ENCODE measurements at regions not wholly inside any gene's neighbourhood (a gene's known extent, or its start where the extent isn't known, plus 50 kb on each side); places are given as distances from the start of the nearest gene placed in this dataset.
A peak's percentile ranks its signal among the peaks of the same experiment; 100 is the strongest.
"Not testable (repeated sequence)": the region's sequence is repeated elsewhere in the genome, so short reads cannot be mapped to it uniquely, and the experiment has no call there.

GRCh38 chr3:59506191-59506590 is 456.4 kb upstream of the CFAP20DC start:
- no peak for DNase-seq

GRCh38 chr3:59503441-59503840 is 453.6 kb upstream of the CFAP20DC start:
- no peak for DNase-seq

DNA sequence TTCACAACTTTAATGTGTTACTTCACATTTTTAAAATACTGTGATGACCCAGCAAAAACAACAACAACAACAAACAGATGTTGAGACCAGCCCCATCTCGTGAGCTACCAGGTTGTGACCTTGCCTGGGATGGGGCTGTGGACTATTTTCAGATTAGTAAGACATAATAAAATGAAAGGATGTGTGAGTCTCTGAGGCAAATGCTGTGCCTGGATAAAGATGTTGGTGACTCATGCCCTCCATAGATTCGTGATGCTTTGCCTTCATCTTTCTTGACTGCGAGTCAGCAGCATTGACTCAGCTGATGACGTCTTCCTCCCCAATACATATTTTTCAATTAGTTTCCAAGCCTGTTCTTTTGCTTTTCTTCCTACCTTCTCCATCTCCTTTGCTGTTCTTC is 453.0 kb upstream of the CFAP20DC start:
- DNase-seq, result peak in 1 of 3 donors; percentile 77

- DNase-seq, result no peak
Measured at GRCh38 chr3:59499954-59500353, 450.1 kb upstream of the CFAP20DC start.

DNA sequence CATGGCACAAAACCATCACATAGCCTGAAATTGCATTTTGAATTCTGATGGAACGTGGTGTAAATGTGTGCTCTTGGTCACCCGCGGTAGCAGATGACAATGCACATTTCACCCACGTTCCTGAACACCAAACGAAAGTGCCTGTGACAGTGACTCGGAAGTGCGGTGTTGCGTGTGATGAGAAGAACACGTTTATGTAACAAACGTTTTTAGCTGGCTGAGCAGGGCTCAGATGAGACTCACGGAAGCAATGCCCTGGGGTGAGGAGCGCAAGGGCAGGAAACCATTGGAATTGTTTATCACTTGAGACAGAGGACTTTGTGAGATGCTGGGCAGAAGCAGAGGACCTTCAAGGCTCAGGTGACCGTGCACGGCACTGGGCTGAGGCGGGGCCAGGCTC is 449.2 kb upstream of the CFAP20DC start:
- no peak for DNase-seq

GRCh38 chr3:59496250-59496649 is 446.4 kb upstream of the CFAP20DC start:
- no peak for DNase-seq

GRCh38 chr3:59494969-59495368 is 445.1 kb upstream of the CFAP20DC start:
- DNase-seq, result not testable (repeated sequence)

GRCh38 chr3:59486520-59486919 is 436.7 kb upstream of the CFAP20DC start:
- DNase-seq, result no peak

- DNase-seq, result no peak
Measured at GRCh38 chr3:59483191-59483590, 433.4 kb upstream of the CFAP20DC start.

DNA sequence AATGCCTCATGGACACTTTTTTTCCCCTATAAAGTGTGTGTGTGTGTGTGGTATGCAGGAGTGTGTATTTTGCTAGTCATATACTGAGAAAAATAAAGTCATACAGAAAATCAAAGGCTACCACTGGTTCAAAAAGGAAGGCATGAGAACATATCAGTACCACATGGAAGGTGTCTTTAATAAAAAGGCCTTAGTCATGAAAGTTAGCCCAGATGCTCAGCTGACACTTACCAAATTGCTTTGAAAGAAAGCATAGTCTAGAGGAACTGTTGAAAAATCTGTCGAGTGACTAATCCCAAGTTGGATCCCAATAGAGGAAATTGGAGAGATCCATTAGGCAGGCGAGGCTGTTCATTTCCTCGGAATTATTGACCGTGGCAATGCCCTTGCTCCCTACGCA is 432.9 kb upstream of the CFAP20DC start:
- no peak for DNase-seq

- no peak for DNase-seq
Measured at GRCh38 chr3:59481776-59482400, 432.1 kb upstream of the CFAP20DC start.

- peak in 2 of 3 donors; percentile 5 to 34 for DNase-seq
Measured at GRCh38 chr3:59480486-59480995, 430.7 kb upstream of the CFAP20DC start.

DNA sequence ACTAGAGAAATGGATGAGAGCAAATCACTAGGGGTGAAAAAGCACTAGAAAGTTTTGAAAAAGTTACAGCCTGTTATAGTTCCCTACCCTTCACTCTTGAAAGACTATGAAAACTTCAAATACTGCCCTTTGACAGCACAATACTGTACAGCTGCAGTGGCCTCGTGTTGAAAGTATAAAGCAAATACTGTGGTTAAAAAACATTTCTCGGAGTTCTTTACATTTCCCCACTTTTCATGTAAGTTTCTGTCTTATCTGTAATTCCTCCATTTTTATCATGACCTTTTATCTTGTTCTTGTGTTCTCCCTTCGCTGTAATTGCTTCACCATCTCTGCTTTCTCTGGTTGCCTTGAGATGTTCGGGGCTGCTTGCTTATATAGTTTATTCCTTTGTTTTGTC is 423.8 kb upstream of the CFAP20DC start:
- no peak for DNase-seq

DNA sequence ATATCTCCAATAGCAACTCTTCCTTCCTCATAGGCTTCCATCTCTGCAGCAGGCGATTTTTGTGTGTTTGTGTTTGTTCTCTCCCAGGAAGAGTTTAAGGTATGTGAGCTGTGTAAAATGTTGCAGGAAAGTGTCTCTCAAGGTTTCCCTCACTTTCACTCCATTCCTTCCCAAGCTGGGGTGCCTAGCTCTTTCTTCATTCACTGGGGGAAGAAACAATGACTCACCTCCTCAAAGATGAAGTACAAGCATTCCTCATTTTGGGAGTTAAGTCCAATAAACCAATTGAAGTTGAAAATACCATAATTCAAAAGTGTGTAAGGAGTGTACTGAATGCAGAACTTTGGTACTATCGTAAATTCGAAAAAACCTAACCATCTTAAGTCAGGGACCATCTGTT is 422.7 kb upstream of the CFAP20DC start:
- DNase-seq, result no peak

DNA sequence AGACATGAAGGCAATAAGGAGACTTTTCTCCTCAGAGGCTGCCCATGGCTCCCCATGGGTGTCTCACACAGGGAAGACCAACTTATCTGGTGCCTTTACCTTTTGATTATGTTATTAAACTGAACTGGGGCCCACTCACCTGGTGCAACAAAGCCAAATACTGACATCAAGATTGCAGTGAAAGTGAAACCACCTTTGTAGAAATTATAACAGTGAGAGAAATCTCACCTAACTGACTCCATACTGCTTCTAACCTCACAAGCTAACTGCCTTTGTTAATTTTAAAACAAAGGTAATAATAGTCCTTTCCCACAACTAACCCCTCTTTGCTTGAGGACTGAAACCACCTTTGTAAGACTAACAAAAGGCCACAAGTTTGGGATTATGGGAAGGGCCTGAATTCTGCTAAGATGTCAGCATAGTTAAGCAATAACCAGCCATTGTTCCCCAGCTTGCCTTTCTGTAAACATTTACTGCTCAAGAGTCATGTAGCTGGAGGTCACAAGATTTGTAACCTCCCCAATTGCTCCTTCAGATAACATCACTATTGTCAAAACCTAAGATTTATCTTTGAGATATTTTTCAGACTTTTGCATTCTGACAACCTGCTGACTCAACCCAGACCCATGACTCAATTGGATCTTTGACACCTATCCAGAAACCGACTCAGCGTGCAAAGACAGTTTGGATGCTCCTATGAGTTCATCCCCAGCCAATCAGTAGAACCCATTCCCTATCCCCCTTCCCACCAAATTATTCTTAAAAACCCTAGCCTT is 420.3 kb upstream of the CFAP20DC start:
- DNase-seq, result no peak

GRCh38 chr3:59467476-59467875 is 417.7 kb upstream of the CFAP20DC start:
- peak in 1 of 3 donors; percentile 21 for DNase-seq

GRCh38 chr3:59464187-59464586 is 414.4 kb upstream of the CFAP20DC start:
- no peak for DNase-seq

- DNase-seq, result no peak
Measured at GRCh38 chr3:59463253-59463652, 413.4 kb upstream of the CFAP20DC start.

DNA sequence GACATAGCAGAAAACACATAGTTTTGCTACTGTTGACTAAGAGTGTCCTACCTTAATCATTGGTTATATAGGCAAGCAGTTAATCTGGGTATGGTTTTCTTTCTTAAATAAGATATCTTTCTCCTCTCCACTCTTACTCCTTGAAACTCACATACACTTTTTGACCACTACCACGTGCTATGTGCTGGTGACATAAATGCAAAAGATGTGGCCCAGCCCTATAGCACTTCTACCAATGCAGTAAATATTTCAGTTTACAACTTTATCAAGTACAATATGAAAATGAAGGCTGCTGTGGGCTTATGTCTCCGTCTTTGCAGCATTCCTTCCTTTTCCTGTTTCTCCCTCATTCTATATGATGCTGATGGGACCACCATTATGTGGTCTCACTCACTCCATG is 410.2 kb upstream of the CFAP20DC start:
- no peak for DNase-seq

DNA sequence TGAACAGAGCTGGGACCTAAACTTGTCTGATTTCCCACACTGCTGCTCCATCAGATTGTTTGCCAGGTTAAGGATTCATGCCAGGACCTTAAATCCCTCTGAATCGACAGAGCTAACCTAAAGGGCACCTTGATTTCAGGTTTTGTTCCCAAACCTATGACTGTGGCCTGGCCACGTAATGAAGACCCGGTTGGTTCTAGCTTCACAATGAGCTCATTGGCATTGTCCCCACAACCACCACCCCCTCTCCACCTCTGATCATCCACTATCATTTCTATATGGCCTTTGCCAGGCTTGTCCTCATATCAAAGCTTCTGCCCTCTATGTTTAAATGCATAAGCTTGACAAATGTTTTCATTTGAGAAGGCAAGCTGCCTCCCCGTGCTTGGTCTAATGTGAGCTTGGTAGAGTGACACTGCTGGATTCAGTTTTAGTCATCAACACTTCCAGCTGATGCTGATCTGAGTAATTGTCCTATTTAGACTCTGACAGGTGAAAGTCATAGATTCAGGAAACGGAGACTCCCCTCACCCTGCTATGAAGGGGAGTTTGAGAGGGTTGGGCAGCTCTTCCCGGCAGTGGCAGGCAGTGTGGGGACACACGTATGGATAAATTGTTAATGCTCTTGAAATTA is 407.1 kb upstream of the CFAP20DC start:
- no peak for DNase-seq

DNA sequence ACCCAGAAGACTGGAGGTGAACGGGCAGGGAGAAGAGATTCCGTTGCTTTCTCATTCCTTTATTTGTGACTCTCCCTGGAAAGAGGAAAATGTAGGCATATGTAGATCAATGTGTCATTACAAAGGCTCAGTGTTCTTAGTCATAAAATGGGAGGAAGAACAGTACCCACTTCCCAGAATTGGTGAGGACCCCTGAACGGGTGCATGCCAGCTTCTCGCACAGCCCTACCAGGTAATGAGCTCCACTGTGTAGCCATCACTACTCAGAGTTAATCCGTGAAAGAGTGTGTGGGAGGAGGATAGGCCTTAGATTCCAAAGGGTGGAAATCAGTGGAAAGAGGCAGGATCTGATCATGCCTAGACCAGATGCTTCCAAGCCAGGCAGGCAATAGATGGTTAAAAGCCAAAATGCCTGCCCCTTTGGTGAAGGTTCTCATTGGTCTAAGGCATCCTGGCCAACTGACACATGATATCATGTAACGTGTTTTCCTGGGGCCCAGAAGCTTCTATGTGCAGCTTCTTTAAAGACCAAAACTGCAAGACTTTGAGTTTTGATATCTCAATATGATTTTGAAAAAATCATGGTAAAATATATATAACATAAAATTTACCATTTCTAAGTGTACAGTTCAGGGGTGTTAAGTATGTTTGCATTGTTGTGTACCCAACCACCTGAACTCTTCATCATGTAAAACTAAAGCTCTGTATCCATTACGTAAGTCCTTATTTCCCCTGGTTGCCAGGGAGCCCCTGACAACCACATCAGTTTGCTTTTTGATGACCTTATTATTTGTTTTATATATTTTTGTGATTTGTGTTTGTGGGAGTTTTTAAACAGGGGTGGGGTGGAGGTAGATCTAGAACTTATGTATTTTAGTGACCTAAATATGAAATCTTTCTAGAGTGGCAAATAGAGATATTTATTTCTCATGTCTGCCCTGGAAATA is 402.2 kb upstream of the CFAP20DC start:
- DNase-seq, result no peak

All from muscle of back (tissue), 3 donors.